Esophagus squamous epithelium (tissue), 4 donors: ENCODE measurements at regions not wholly inside any gene's neighbourhood (a gene's known extent, or its start where the extent isn't known, plus 50 kb on each side); places are given as distances from the start of the nearest gene placed in this dataset.

ENCODE experiments used
- POLR2A ChIP-seq, 4 donors: fragments of 450-650 bp; IDR thresholded peaks; one replicate each; pipeline ENCODE4 v1.6.1; 2017; ENCODE audit warnings: antibody characterized with exemption in 4 of 4, mild to moderate bottlenecking in 4 of 4, moderate library complexity in 3 of 4
- TF ChIP-seq, protein P1 (sequence below), 6 experiments: fragments of 450-650 bp in 4 of 6; fragments of 200-600 bp in 2 of 6; sonication (generic) in 2 of 6; IDR thresholded peaks; one replicate each; pipeline ENCODE4 v1.5.1; 2016 to 2019; ENCODE audit warnings: antibody characterized with exemption in 6 of 6, mild to moderate bottlenecking in 4 of 6, moderate library complexity in 4 of 6

DNA sequence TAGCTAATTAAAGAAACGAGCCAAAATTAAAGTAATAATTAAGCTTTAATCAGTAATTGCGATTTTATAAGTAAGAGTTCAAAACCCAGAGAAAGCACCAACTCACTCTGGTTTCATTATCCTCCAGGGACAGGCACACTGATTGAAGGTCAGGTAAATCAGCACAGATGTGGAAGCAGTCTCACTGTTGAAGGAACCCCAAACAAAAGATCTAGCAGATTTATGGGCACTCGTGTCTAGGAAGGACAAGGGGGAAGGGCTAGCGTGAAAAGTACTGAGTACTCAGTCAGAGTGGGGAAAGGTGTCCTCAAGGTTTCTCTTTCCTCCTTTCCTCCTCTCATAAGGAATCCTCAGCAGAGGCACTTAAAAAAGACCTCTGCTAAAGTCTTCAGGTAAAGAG is 320.1 kb downstream of the PYDC2 start:
- TF ChIP-seq, protein P1, sequence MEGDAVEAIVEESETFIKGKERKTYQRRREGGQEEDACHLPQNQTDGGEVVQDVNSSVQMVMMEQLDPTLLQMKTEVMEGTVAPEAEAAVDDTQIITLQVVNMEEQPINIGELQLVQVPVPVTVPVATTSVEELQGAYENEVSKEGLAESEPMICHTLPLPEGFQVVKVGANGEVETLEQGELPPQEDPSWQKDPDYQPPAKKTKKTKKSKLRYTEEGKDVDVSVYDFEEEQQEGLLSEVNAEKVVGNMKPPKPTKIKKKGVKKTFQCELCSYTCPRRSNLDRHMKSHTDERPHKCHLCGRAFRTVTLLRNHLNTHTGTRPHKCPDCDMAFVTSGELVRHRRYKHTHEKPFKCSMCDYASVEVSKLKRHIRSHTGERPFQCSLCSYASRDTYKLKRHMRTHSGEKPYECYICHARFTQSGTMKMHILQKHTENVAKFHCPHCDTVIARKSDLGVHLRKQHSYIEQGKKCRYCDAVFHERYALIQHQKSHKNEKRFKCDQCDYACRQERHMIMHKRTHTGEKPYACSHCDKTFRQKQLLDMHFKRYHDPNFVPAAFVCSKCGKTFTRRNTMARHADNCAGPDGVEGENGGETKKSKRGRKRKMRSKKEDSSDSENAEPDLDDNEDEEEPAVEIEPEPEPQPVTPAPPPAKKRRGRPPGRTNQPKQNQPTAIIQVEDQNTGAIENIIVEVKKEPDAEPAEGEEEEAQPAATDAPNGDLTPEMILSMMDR (IDR thresholded peaks at IDR 0.05), result no peak
- no peak for TF ChIP-seq POLR2A (IDR thresholded peaks at IDR 0.05)
